HCT116 (cell line): ENCODE measurements at regions not wholly inside any gene's neighbourhood (a gene's known extent, or its start where the extent isn't known, plus 50 kb on each side); places are given as distances from the start of the nearest gene placed in this dataset.

Source experiments
- ATAC-seq: fragments of 200-7000 bp; cut with Tn5 transposase; 2 replicates; pipeline ENCODE4 v1.9.1; 2020; ENCODE audit warnings: mild to moderate bottlenecking, moderate library complexity
- BruUV-seq: library from RNA; stranded (reverse); fragments of 400-500 nt; replicated peaks from 2 replicates; lab custom pipeline; 2021; lab: Mats Ljungman, UMichigan
- CTCF ChIA-PET: fragments of 300-600 bp; sonication (Branson Sonifier 250); formaldehyde crosslinking; loops from one replicate; lab custom pipeline; 2021; ENCODE audit warnings: antibody characterized with exemption; lab: Charles Lee
- POLR2A ChIA-PET: fragments of 300-600, 350-600 bp; sonication (Branson Sonifier 250); formaldehyde crosslinking; loops from one replicate; lab custom pipeline; 2021; ENCODE audit warnings: antibody characterized with exemption; lab: Charles Lee
- RAD21 ChIA-PET, 2 experiments: fragments of 300-600 bp; sonication (Branson Sonifier 250); formaldehyde crosslinking; loops; one replicate each; lab custom pipeline; 2023; ENCODE audit warnings: low total read pairs in 2 of 2; ENCODE audit not compliant: uncharacterized antibody in 2 of 2, unreplicated experiment in 2 of 2, low non-redundant PET in 1 of 2; lab: Charles Lee
- DNase-seq: peaks from one replicate; pipeline ENCODE4 v3.0.0-alpha.2; 2010; ENCODE audit warnings: low read depth, low spot score
- H2AFZ ChIP-seq: fragments of 200-600 bp; shearing (Covaris generic), sonication (generic); 2 replicates; pipeline ENCODE4 v1.6.1; 2017; ENCODE audit warnings: low read depth, mixed run types, mixed read lengths, antibody characterized with exemption, low read length; ENCODE audit not compliant: poor library complexity, severe bottlenecking
- H3K27ac ChIP-seq: 2 replicates; pipeline ENCODE4 v1.5.1; 2012; ENCODE audit warnings: low read depth, low read length
- H3K27me3 ChIP-seq: fragments of 200-600 bp; sonication (generic); 2 replicates; pipeline ENCODE4 v1.6.1; 2016; ENCODE audit warnings: mixed run types, low read length, mixed read lengths; ENCODE audit not compliant: insufficient read depth
- H3K36me3 ChIP-seq, 2 experiments: fragments of 200-500 bp in 1 of 2; fragments of 200-600 bp in 1 of 2; sonication (Bioruptor generic) in 1 of 2; sonication (generic) in 1 of 2; 2 replicates each; pipeline versions ENCODE4 v1.5.1 to v1.6.1; 2014 to 2016; ENCODE audit warnings: low read length in 2 of 2, inconsistent platforms in 1 of 2, mixed read lengths in 1 of 2, mixed run types in 1 of 2; ENCODE audit not compliant: insufficient read depth in 2 of 2, control insufficient read depth in 1 of 2
- H3K4me1 ChIP-seq, 2 experiments: fragments of 200-600 bp in 1 of 2; sonication (generic) in 1 of 2; 2 replicates each; pipeline versions ENCODE4 v1.5.1 to v1.6.1; 2012 to 2017; ENCODE audit warnings: low read length in 2 of 2, inconsistent platforms in 1 of 2, mild to moderate bottlenecking in 1 of 2, mixed read lengths in 1 of 2, mixed run types in 1 of 2, moderate library complexity in 1 of 2; ENCODE audit not compliant: insufficient read depth in 2 of 2, control insufficient read depth in 1 of 2
- H3K4me2 ChIP-seq: fragments of 200-600 bp; sonication (generic); 2 replicates; pipeline ENCODE4 v1.6.1; 2017; ENCODE audit warnings: mixed run types, low read length, mixed read lengths
- H3K4me3 ChIP-seq, 2 experiments: fragments of 200-600 bp in 1 of 2; sonication (generic) in 1 of 2; replicated peaks in 1 of 2; 2 replicates each; pipeline ENCODE4 v1.5.1; 2011 to 2016; ENCODE audit warnings: low read length in 2 of 2, control low read depth in 1 of 2, low read depth in 1 of 2, mild to moderate bottlenecking in 1 of 2, mixed read lengths in 1 of 2, mixed run types in 1 of 2
- H3K79me2 ChIP-seq: fragments of 200-600 bp; sonication (generic); 2 replicates; pipeline ENCODE4 v1.6.1; 2017; ENCODE audit warnings: mild to moderate bottlenecking, mixed run types, low read length, moderate library complexity, mixed read lengths; ENCODE audit not compliant: insufficient read depth
- H3K9ac ChIP-seq: fragments of 200-600 bp; sonication (generic); 2 replicates; pipeline ENCODE4 v1.6.1; 2016; ENCODE audit warnings: low read length, mixed read lengths
- H3K9me2 ChIP-seq: fragments of 200-600 bp; sonication (generic), shearing (Covaris generic); 2 replicates; pipeline ENCODE4 v1.6.1; 2017; ENCODE audit warnings: mixed run types, mild to moderate bottlenecking, moderate library complexity; ENCODE audit not compliant: insufficient read depth
- H3K9me3 ChIP-seq, 2 experiments: fragments of 200-500 bp in 1 of 2; fragments of 200-600 bp in 1 of 2; sonication (Bioruptor generic) in 1 of 2; sonication (generic) in 1 of 2; 2 replicates each; pipeline ENCODE4 v1.6.1; 2014 to 2017; ENCODE audit warnings: low read length in 2 of 2, mixed read lengths in 2 of 2, inconsistent platforms in 1 of 2, low read depth in 1 of 2, mild to moderate bottlenecking in 1 of 2, mixed run types in 1 of 2, moderate library complexity in 1 of 2; ENCODE audit not compliant: control insufficient read depth in 1 of 2, insufficient read depth in 1 of 2
- H4K20me1 ChIP-seq: fragments of 200-600 bp; sonication (generic), shearing (Covaris generic); 2 replicates; pipeline ENCODE4 v1.6.1; 2017; ENCODE audit warnings: mixed run types, mild to moderate bottlenecking, moderate library complexity; ENCODE audit not compliant: insufficient read depth
- CBX3 ChIP-seq: IDR thresholded peaks from 2 replicates; pipeline ENCODE4 v1.6.1; 2012; ENCODE audit warnings: low read depth
- CEBPB ChIP-seq: IDR thresholded peaks from 2 replicates; pipeline ENCODE4 v1.6.1; 2012; ENCODE audit warnings: low read depth
- EGR1 ChIP-seq: IDR thresholded peaks from 2 replicates; pipeline ENCODE4 v1.6.1; 2012; ENCODE audit warnings: low read depth
- EZH2 ChIP-seq: fragments of 200-600 bp; sonication (generic); IDR thresholded peaks from 2 replicates; pipeline ENCODE4 v1.6.1; 2017; ENCODE audit warnings: antibody characterized with exemption, mixed run types
- EZH2phosphoT487 ChIP-seq: fragments of 200-600 bp; IDR thresholded peaks from 2 replicates; pipeline ENCODE4 v1.6.1; 2018; ENCODE audit warnings: antibody characterized with exemption, borderline replicate concordance
- JUND ChIP-seq: IDR thresholded peaks from 2 replicates; pipeline ENCODE4 v1.6.1; 2012
- MAX ChIP-seq: IDR thresholded peaks from 2 replicates; pipeline ENCODE4 v1.6.1; 2012
- POLR2AphosphoS5 ChIP-seq: IDR thresholded peaks from 2 replicates; pipeline ENCODE4 v1.6.1; 2011; ENCODE audit warnings: mild to moderate bottlenecking, low read depth, low read length, moderate library complexity
- RAD21 ChIP-seq: IDR thresholded peaks from 2 replicates; pipeline ENCODE4 v1.6.1; 2012; ENCODE audit warnings: low read depth, mild to moderate bottlenecking
- SRF ChIP-seq: IDR thresholded peaks from 2 replicates; pipeline ENCODE4 v1.6.1; 2012; ENCODE audit warnings: low read depth
- TCF7L2 ChIP-seq: IDR thresholded peaks from 2 replicates; pipeline ENCODE4 v1.7.0; 2011; ENCODE audit warnings: borderline replicate concordance, inconsistent platforms; ENCODE audit not compliant: insufficient read depth, insufficient read length; ENCODE audit errors: extremely low read depth
- YY1 ChIP-seq: IDR thresholded peaks from 2 replicates; pipeline ENCODE4 v1.6.1; 2011; ENCODE audit warnings: low read length, low read depth, moderate library complexity, mild to moderate bottlenecking; ENCODE audit not compliant: insufficient replicate concordance; ENCODE audit errors: extremely low read depth
- ZBTB33 ChIP-seq: IDR thresholded peaks from 2 replicates; pipeline ENCODE4 v1.6.1; 2011; ENCODE audit warnings: mild to moderate bottlenecking, low read length, moderate library complexity; ENCODE audit not compliant: insufficient replicate concordance; ENCODE audit errors: extremely low read depth
- ZFX ChIP-seq: fragments of 450-650 bp; IDR thresholded peaks from 2 replicates; pipeline ENCODE4 v1.6.1; 2017
- intact Hi-C: fragments of 100-400 bp; cut with micrococcal nuclease; formaldehyde crosslinking; loops from 2 replicates; pipeline ENCODE4 v1.10.0; 2022
- TF ChIP-seq, protein P1 (sequence below), 3 experiments: fragments of 200-600 bp in 1 of 3; sonication (generic) in 1 of 3; IDR thresholded peaks in 2 of 3; conservative IDR thresholded peaks in 1 of 3; 2 replicates each; pipeline ENCODE4 v1.5.1; 2012 to 2017; ENCODE audit warnings: low read depth in 2 of 3, low read length in 2 of 3, antibody characterized with exemption in 1 of 3, borderline replicate concordance in 1 of 3, control low read depth in 1 of 3, mild to moderate bottlenecking in 1 of 3, mixed read lengths in 1 of 3, mixed run types in 1 of 3, moderate library complexity in 1 of 3; ENCODE audit not compliant: insufficient read depth in 1 of 3
- TF ChIP-seq, protein P2 (sequence below): IDR thresholded peaks from 2 replicates; pipeline ENCODE4 v1.6.1; 2012; ENCODE audit warnings: low read depth
- TF ChIP-seq, protein P3 (sequence below): IDR thresholded peaks from 2 replicates; pipeline ENCODE4 v1.6.1; 2012

DNA sequence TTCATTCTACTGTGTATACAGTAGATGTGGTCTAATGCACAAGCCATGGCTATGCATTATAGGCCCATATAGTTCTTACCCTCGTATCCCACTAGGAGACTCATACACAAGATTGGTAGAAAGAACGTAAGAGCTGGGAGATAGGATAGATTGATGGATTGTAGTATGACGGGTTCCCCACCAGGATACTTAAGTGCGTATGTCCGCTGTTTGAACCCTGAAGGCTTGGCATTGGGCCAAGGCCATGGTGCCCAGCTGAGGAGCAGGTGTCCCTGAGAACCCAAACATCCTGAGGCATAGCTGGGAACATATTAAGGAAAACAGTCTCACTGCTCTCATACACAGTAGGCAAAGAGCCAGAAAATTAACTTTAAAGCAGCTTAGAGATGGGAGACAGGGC, 617.5 kb upstream of the KLF12 start:
- DNase-seq (no peak), ATAC-seq (no peak)
- Histone ChIP-seq H3K4me2 (no peak overlapping the region), H4K20me1 (no peaks in the 10 kb centered on the region), H3K9ac (no peak overlapping the region), H3K4me3 (no peak overlapping the region), H3K79me2 (no peaks in the 10 kb centered on the region), H3K36me3 (no peaks in the 10 kb centered on the region), H3K9me2 (no peaks in the 10 kb centered on the region), H3K27ac (no peak overlapping the region), H2AFZ (no peak overlapping the region), H3K9me3 (no peaks in the 10 kb centered on the region), H3K27me3 (no peaks in the 10 kb centered on the region), H3K4me1 (no peaks in the 10 kb centered on the region)
- ChIA-PET POLR2A (no interaction called here), RAD21 (no interaction called here), CTCF (no interaction called here)
- BruUV-seq: no TSS peak
- TF ChIP-seq JUND (no peak), ZFX (no peak), POLR2AphosphoS5 (no peak), YY1 (no peak), EZH2phosphoT487 (no peak), CBX3 (no peak), ZBTB33 (no peak), CEBPB (no peak), EGR1 (no peak), EZH2 (no peak), TCF7L2 (no peak), SRF (no peak), RAD21 (no peak), MAX (no peak)
- TF ChIP-seq, protein P1, sequence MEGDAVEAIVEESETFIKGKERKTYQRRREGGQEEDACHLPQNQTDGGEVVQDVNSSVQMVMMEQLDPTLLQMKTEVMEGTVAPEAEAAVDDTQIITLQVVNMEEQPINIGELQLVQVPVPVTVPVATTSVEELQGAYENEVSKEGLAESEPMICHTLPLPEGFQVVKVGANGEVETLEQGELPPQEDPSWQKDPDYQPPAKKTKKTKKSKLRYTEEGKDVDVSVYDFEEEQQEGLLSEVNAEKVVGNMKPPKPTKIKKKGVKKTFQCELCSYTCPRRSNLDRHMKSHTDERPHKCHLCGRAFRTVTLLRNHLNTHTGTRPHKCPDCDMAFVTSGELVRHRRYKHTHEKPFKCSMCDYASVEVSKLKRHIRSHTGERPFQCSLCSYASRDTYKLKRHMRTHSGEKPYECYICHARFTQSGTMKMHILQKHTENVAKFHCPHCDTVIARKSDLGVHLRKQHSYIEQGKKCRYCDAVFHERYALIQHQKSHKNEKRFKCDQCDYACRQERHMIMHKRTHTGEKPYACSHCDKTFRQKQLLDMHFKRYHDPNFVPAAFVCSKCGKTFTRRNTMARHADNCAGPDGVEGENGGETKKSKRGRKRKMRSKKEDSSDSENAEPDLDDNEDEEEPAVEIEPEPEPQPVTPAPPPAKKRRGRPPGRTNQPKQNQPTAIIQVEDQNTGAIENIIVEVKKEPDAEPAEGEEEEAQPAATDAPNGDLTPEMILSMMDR (IDR thresholded peaks at IDR 0.05 in 2 of 3, conservative IDR thresholded peaks at IDR 0.05 in 1 of 3; ENCODE audit: borderline replicate concordance in 1 of 3, insufficient read depth in 1 of 3, low read depth in 2 of 3, low read length in 2 of 3): no peak
- TF ChIP-seq, protein P2, sequence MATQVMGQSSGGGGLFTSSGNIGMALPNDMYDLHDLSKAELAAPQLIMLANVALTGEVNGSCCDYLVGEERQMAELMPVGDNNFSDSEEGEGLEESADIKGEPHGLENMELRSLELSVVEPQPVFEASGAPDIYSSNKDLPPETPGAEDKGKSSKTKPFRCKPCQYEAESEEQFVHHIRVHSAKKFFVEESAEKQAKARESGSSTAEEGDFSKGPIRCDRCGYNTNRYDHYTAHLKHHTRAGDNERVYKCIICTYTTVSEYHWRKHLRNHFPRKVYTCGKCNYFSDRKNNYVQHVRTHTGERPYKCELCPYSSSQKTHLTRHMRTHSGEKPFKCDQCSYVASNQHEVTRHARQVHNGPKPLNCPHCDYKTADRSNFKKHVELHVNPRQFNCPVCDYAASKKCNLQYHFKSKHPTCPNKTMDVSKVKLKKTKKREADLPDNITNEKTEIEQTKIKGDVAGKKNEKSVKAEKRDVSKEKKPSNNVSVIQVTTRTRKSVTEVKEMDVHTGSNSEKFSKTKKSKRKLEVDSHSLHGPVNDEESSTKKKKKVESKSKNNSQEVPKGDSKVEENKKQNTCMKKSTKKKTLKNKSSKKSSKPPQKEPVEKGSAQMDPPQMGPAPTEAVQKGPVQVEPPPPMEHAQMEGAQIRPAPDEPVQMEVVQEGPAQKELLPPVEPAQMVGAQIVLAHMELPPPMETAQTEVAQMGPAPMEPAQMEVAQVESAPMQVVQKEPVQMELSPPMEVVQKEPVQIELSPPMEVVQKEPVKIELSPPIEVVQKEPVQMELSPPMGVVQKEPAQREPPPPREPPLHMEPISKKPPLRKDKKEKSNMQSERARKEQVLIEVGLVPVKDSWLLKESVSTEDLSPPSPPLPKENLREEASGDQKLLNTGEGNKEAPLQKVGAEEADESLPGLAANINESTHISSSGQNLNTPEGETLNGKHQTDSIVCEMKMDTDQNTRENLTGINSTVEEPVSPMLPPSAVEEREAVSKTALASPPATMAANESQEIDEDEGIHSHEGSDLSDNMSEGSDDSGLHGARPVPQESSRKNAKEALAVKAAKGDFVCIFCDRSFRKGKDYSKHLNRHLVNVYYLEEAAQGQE: no peak
- TF ChIP-seq, protein P3, sequence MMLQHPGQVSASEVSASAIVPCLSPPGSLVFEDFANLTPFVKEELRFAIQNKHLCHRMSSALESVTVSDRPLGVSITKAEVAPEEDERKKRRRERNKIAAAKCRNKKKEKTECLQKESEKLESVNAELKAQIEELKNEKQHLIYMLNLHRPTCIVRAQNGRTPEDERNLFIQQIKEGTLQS: no peak
- intact Hi-C loops: no loop called here
